Activated CD8-positive, alpha-beta memory T cell treated with anti-CD3 and anti-CD28 coated beads for 48 hours (primary cell): ENCODE measurements at regions not wholly inside any gene's neighbourhood (a gene's known extent, or its start where the extent isn't known, plus 50 kb on each side); places are given as distances from the start of the nearest gene placed in this dataset.
A peak's percentile ranks its signal among the peaks of the same experiment; 100 is the strongest.
"Not testable (repeated sequence)": the region's sequence is repeated elsewhere in the genome, so short reads cannot be mapped to it uniquely, and the experiment has no call there.

ENCODE experiments used
- DNase-seq, 3 experiments: peaks; one replicate each; pipeline ENCODE4 v3.0.0-alpha.2; 2020; ENCODE audit warnings: low read depth in 2 of 3, low spot score in 2 of 3

- not testable (repeated sequence) for DNase-seq
These were observed 246.6 kb downstream of the ZNF92 start for GRCh38 chr7:65620216-65620615.

- peak in 2 of 3 experiments; percentile 3 for DNase-seq
These were observed 248.0 kb downstream of the ZNF92 start for GRCh38 chr7:65621580-65622201.

DNA sequence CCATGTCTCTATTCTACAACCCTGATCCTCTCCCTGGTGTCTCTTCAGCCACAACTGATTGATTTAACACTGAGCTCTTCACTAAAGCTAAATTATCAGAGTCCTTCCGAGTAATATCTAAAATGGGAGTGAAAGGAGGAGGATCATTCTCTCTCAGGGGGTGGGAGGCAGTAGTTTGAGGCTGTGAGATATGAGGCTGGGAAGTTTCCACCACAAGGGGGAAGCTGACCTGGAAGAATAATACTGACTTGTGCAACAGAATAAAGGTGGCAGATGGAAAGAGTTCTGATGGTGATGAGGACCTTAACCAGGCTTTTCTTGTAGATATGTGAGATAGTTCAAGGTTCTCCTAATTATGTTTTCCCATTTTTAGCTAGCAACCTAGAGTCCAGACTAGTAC lies 241.6 kb upstream of the VKORC1L1 start:
- not testable (repeated sequence) for DNase-seq

DNA sequence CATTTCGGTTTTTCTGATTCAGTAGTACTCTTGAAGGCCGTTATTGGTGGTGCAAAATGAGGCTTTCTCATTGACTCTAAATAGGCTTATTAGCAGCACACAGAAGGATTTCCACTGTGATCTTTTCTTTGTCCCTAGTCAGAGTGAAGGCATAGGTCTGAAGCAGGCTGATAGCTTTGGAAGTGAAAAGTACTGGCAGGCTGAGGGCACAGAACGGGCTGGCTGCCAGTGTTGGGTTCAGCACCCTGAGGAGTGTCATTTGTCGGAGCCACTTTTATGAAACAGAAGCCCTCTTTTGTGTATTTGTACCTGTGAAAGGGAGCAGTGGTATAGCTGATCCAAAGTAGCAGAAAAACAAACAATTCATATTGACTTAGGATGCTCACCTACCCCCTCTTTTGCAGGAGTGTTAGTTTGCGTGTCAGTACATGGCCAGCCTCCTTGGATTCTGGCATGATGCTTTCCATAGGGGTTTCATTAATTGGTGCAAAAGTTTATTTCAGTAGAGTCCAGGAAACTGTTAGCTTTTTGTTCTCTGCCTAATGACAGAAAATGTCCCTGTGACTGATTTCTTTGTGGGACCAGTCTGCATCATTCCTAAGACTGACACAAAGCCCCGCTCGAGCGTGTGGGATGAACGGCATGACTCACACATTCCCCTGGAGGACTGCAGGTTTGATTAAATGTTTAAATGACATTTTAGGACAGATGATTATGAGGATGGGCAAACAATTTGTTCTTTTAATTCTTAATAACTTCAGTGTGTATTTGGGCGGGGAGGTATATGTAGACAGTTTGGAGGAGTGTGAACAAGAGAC lies 239.1 kb upstream of the VKORC1L1 start:
- DNase-seq: not testable (repeated sequence)

DNA sequence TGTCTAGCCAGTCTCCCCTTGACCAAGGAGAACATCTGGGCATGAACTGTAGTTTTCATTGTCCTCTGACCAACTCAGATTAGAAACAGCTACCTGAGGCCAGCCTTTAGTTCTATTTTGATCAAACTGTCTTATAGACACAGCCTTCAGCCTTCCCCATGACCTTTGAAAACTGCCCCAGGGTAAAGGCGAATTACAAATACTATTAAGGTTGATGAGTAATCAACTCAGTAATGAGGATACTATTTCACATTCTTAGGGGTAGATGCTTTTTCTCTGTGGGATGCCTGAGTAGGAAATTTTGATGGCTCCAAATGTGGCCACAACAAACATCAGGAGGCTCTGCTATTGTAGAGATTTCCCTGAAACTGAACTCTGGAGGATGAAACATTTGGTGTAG lies 234.0 kb upstream of the VKORC1L1 start:
- not testable (repeated sequence) for DNase-seq

DNA sequence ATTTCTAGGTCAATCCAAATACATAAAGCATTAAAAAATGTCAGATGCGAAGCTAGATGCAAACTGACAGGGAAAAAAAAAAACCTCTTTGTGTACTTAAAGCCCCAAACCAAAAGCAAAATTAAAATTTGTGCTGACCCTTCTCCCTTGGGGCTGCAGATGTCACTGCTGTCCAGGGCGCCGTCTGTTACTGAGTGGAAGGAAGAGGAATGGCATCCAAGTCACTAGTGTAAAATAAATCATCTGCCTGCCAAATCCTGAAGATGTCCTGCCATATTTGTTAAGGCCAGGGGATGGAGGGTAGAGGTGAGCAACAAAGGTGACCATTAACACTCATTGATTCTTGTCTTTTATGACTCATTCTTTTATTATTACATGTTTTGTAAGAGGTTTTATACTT lies 233.2 kb upstream of the VKORC1L1 start:
- DNase-seq: not testable (repeated sequence)

GRCh38 chr7:65643498-65643897 lies 229.4 kb upstream of the VKORC1L1 start:
- DNase-seq: not testable (repeated sequence)

DNA sequence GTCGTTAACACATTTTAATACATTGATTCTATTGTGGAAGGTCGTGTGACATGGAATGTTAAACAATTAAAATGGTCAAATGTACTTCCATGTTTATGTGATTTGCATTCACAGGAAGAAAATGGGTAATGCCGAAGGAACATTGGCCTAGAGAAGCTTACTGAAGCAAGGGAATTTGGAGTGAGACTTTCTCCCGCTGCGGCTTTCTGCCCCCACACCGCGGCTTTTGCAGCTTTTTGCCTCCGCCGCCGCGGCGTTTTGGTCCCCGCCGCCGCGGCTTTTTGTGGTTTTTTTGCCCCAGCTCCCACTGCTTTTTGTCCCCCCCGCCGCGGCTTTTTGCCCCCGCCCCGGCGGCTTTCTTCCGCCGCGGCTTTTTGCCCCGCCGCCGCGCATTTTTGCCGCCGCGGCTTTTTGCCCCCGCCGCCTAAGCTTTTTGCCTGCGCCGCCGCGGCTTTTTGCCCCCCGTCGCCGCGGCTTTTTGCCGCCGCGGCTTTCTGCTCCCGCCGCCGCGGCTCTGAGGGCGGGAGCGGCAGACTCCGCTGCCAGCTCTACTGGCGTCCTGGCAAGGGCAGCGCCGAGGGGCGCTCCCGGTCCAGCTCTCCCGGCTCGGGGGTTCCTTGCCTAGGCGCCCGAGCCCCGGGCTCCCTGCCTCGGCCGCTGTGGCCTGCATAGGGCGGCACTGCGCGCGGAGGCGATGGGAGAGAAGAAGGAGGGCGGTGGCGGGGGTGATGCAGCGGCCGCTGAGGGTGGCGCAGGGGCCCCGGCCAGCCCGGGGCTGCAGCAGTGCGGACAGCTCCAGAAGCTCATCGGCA lies 225.5 kb upstream of the VKORC1L1 start:
- not testable (repeated sequence) for DNase-seq

DNA sequence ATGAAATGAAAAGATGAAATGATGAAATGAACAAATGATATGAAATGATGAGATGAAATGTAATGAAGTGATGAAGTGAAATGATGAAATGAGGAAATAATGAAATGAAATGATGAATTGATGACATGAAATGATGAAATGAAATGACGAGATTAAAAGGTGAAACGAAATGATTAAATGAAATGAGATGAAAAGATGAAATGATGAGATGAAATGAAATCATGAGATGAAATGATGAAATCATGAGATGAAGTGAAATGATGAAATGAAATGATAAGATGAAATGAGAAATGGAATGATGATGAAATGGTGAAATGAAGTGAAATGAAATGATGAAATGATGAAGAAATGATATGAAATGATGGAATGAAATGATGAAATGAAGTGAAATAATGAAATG lies 221.7 kb upstream of the VKORC1L1 start:
- DNase-seq: not testable (repeated sequence)

GRCh38 chr7:65651826-65652592 lies 220.9 kb upstream of the VKORC1L1 start:
- not testable (repeated sequence) for DNase-seq

GRCh38 chr7:65652669-65653068 lies 220.2 kb upstream of the VKORC1L1 start:
- not testable (repeated sequence) for DNase-seq

- DNase-seq: not testable (repeated sequence)
These were observed 216.2 kb upstream of the VKORC1L1 start for GRCh38 chr7:65656494-65657188.

GRCh38 chr7:65683362-65683761 lies 189.5 kb upstream of the VKORC1L1 start:
- DNase-seq: not testable (repeated sequence)

DNA sequence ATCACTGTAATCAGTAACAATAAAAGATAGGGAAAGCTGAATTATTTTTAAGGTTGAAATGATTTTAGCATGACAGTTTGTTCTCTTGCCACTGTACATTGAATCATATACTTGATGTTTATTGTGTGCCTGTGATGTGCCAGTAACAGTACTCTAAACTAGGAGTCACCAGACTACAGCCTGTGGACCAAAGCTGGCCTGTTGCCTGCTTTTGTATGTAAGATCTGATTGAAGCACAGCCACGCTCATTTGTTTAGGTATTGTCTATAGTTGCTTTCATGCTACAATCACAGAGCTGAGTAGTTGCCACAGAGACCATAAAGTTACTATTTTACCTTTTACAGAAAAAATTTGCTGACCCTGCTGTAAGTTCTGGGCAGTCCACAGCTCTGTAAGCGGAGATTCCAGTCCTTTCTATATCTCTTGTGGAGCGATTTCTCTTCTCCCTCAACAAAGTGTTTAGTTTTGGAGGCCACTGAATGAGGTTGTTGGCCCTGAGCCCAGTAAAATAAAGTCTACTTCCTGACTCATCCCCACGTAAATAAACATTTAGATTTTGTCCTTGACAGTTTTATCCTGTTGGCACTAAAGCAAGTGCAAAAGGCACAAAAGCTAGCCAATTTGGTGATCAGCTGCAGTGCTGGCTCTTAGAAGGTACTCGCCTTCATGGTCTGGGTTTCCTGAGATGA lies 173.7 kb upstream of the VKORC1L1 start:
- DNase-seq: not testable (repeated sequence)

GRCh38 chr7:65699715-65700356 lies 173.0 kb upstream of the VKORC1L1 start:
- not testable (repeated sequence) for DNase-seq

- DNase-seq: not testable (repeated sequence)
These were observed 153.6 kb upstream of the VKORC1L1 start for GRCh38 chr7:65719123-65719798.

- peak; percentile 18 to 46 (median 23) for DNase-seq
These were observed 150.5 kb upstream of the VKORC1L1 start for GRCh38 chr7:65722361-65722792.

DNA sequence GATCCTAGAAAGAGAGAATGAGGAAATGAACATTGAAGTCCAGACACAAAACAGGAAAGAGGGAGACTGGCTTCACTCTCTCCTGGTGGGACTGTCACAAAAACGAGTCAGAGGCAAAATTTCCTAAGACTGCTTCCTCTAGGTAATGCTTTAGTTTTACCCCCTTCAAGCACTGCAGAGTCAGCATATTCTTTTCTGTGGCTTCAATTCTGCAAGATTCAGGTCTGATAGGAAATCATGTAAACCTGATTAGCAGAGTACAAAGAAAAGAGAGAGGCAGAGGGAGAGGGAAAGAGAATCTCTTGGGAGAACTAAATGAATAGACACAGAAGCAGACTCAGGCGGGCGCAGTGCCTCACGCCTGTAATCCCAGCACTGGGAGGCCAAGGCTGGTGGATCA lies 145.7 kb upstream of the VKORC1L1 start:
- DNase-seq: not testable (repeated sequence)
